SK-N-MC (cell line): ENCODE measurements at regions not wholly inside any gene's neighbourhood (a gene's known extent, or its start where the extent isn't known, plus 50 kb on each side); places are given as distances from the start of the nearest gene placed in this dataset.

Experiments used
- EZH2 ChIP-seq: fragments of 200-600 bp; sonication (generic); IDR thresholded peaks from one replicate; pipeline ENCODE4 v1.6.1; 2017; ENCODE audit warnings: antibody characterized with exemption
- POLR2AphosphoS5 ChIP-seq: IDR thresholded peaks from 2 replicates; pipeline ENCODE4 v1.6.1; 2012; ENCODE audit warnings: mild to moderate bottlenecking, low read depth, low read length, borderline replicate concordance

DNA sequence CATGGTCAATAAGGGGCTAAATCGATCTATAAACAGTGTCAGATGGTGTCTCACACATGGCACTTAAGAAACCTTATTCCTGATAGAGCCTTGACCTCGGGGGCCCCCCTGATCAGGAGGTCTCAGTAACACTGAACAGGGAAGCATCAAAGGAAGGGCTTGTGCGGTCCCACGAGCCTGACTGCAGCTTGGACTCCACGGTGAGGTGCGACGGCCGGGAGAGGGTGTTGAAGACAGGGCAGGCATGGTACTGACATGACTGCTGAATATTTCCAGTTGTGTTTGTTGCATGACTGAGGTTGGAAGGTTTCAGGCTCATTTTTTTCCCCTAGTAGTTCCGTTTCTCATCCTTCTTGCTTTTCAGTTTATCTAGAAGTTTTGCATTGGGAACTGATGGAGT lies 107.1 kb upstream of the JAG1 start:
- TF ChIP-seq EZH2 (no peak), POLR2AphosphoS5 (no peak)
